PC-3 (cell line): ENCODE measurements at regions not wholly inside any gene's neighbourhood (a gene's known extent, or its start where the extent isn't known, plus 50 kb on each side); places are given as distances from the start of the nearest gene placed in this dataset.

Source experiments
- ATAC-seq: fragments of 200-7000 bp; cut with Tn5 transposase; 2 replicates; pipeline ENCODE4 v1.9.1; 2020; ENCODE audit warnings: mild to moderate bottlenecking, moderate library complexity
- BruUV-seq: library from RNA; stranded (reverse); fragments of 400-500 nt; replicated peaks from 2 replicates; lab custom pipeline; 2021; lab: Mats Ljungman, UMichigan
- CTCF ChIA-PET: fragments of 300-600 bp; sonication (Branson Sonifier 250); formaldehyde crosslinking; loops from one replicate; lab custom pipeline; 2022; ENCODE audit warnings: antibody characterized with exemption; lab: Charles Lee
- POLR2A ChIA-PET: fragments of 300-600 bp; sonication (Branson Sonifier 250); formaldehyde crosslinking; loops from one replicate; lab custom pipeline; 2022; ENCODE audit warnings: antibody characterized with exemption; ENCODE audit not compliant: unreplicated experiment; lab: Charles Lee
- DNase-seq: peaks from one replicate; pipeline ENCODE4 v3.0.0-alpha.2; 2015
- H2AFZ ChIP-seq: fragments of 300-600 bp; sonication (generic); 2 replicates; pipeline ENCODE4 v1.6.0; 2016; ENCODE audit warnings: antibody characterized with exemption, low read length
- H3F3A ChIP-seq: fragments of 300-600 bp; sonication (generic); one replicate; pipeline ENCODE4 v1.6.0; 2017; ENCODE audit warnings: antibody characterized with exemption, low read length, control low read depth, mild to moderate bottlenecking; ENCODE audit not compliant: unreplicated experiment
- H3K27ac ChIP-seq: fragments of 300-600 bp; sonication (generic); 2 replicates; pipeline ENCODE4 v1.5.1; 2016; ENCODE audit warnings: mild to moderate bottlenecking, low read length
- H3K27me3 ChIP-seq: fragments of 300-600 bp; sonication (generic); 2 replicates; pipeline ENCODE4 v1.6.1; 2016; ENCODE audit warnings: low read length, mixed read lengths
- H3K36me3 ChIP-seq: fragments of 300-600 bp; sonication (generic); 2 replicates; pipeline ENCODE4 v1.6.1; 2016; ENCODE audit warnings: low read depth, mixed run types, low read length, mixed read lengths
- H3K4me1 ChIP-seq: fragments of 300-600 bp; sonication (generic); 2 replicates; pipeline ENCODE4 v1.5.1; 2016; ENCODE audit warnings: low read length; ENCODE audit not compliant: insufficient read depth
- H3K4me2 ChIP-seq: fragments of 300-600 bp; sonication (generic); 2 replicates; pipeline ENCODE4 v1.6.0; 2016; ENCODE audit warnings: low read length
- H3K4me3 ChIP-seq: fragments of 300-600 bp; sonication (generic); 2 replicates; pipeline ENCODE4 v1.5.1; 2016; ENCODE audit warnings: mild to moderate bottlenecking, low read length, mixed read lengths
- H3K79me2 ChIP-seq: fragments of 300-600 bp; sonication (generic); 2 replicates; pipeline ENCODE4 v1.6.1; 2017; ENCODE audit warnings: low read length, mixed read lengths
- H3K9ac ChIP-seq: fragments of 300-600 bp; sonication (generic); 2 replicates; pipeline ENCODE4 v1.6.0; 2016; ENCODE audit warnings: mild to moderate bottlenecking, low read length
- H3K9me2 ChIP-seq: fragments of 300-600 bp; sonication (generic); replicated peaks from 2 replicates; pipeline ENCODE4 v1.6.1; 2016; ENCODE audit warnings: mixed run types, low read length, mixed read lengths
- H3K9me3 ChIP-seq: fragments of 300-600 bp; sonication (generic); 2 replicates; pipeline ENCODE4 v1.6.1; 2016; ENCODE audit warnings: low read length, mixed read lengths
- H4K20me1 ChIP-seq: fragments of 300-600 bp; sonication (generic); 2 replicates; pipeline ENCODE4 v1.6.1; 2016; ENCODE audit warnings: low read length, mixed read lengths
- CTCF ChIP-seq: fragments of 300-600 bp; sonication (generic); conservative IDR thresholded peaks from 2 replicates; pipeline ENCODE4 v1.5.1; 2017; ENCODE audit warnings: antibody characterized with exemption, low read depth, mild to moderate bottlenecking, low read length
- EZH2 ChIP-seq: fragments of 300-600 bp; sonication (generic); IDR thresholded peaks from one replicate; pipeline ENCODE4 v1.6.1; 2017; ENCODE audit warnings: antibody characterized with exemption, mild to moderate bottlenecking, low read length; ENCODE audit not compliant: unreplicated experiment
- EZH2phosphoT487 ChIP-seq: fragments of 300-600 bp; sonication (generic); IDR thresholded peaks from 2 replicates; pipeline ENCODE4 v1.6.1; 2018; ENCODE audit warnings: mild to moderate bottlenecking, antibody characterized with exemption, low read length, borderline replicate concordance
- intact Hi-C: fragments of 100-400 bp; cut with micrococcal nuclease; formaldehyde crosslinking; loops from 2 replicates; pipeline ENCODE4 v1.9.0; 2023

- ATAC-seq (peak; percentile 87), DNase-seq (peak; percentile 80)
- Histone ChIP-seq H4K20me1 (no peaks in the 10 kb centered on the region), H3F3A (no peaks in the 10 kb centered on the region), H2AFZ (0 out of 2 replicates have a peak overlapping the region, but pooled peaks have one; percentile 29), H3K9me3 (no peaks in the 10 kb centered on the region), H3K4me1 (peaks cover 8% of the 10 kb centered on the region), H3K9ac (no peak overlapping the region), H3K27ac (no peak overlapping the region), H3K36me3 (no peaks in the 10 kb centered on the region), H3K79me2 (no peaks in the 10 kb centered on the region), H3K27me3 (0 out of 2 replicates have a peak, but pooled peaks cover 4% of the 10 kb centered on the region), H3K4me3 (no peak overlapping the region), H3K9me2 (no peaks in the 10 kb centered on the region), H3K4me2 (peak overlapping the region; percentile 52)
- BruUV-seq: no TSS peak
- CTCF ChIA-PET: no interaction called here
- TF ChIP-seq EZH2 (no peak), CTCF (no peak), EZH2phosphoT487 (no peak)
- POLR2A ChIA-PET: no interaction called here
- intact Hi-C loops: no loop called here
Measured at GRCh38 chr3:115341208-115341607, 194.1 kb upstream of the ZBTB20 start.

GRCh38 chr3:115347737-115348136 is 200.6 kb upstream of the ZBTB20 start:
- Histone ChIP-seq H3K4me1 (no peaks in the 10 kb centered on the region), H4K20me1 (no peaks in the 10 kb centered on the region), H3K9me3 (no peaks in the 10 kb centered on the region), H2AFZ (no peak overlapping the region), H3K79me2 (no peaks in the 10 kb centered on the region), H3K9ac (no peak overlapping the region), H3F3A (no peaks in the 10 kb centered on the region), H3K27ac (no peak overlapping the region), H3K36me3 (no peaks in the 10 kb centered on the region), H3K4me3 (no peak overlapping the region), H3K27me3 (0 out of 2 replicates have a peak, but pooled peaks cover 4% of the 10 kb centered on the region), H3K9me2 (no peaks in the 10 kb centered on the region), H3K4me2 (no peak overlapping the region)
- intact Hi-C loops: no loop called here
- DNase-seq (no peak), ATAC-seq (no peak)
- TF ChIP-seq EZH2phosphoT487: no peak
- no peak for TF ChIP-seq CTCF
- no peak for TF ChIP-seq EZH2
- BruUV-seq: no TSS peak
- CTCF ChIA-PET: no interaction called here
- POLR2A ChIA-PET: no interaction called here

- intact Hi-C loops: no loop called here
- Histone ChIP-seq H3K27ac (no peak overlapping the region), H3K4me2 (no peak overlapping the region), H3K79me2 (no peaks in the 10 kb centered on the region), H3K4me1 (no peaks in the 10 kb centered on the region), H2AFZ (no peak overlapping the region), H3K4me3 (no peak overlapping the region), H3K36me3 (no peaks in the 10 kb centered on the region), H3K27me3 (0 out of 2 replicates have a peak, but pooled peaks cover 4% of the 10 kb centered on the region), H4K20me1 (no peaks in the 10 kb centered on the region), H3F3A (no peaks in the 10 kb centered on the region), H3K9me3 (no peaks in the 10 kb centered on the region), H3K9ac (no peak overlapping the region), H3K9me2 (no peaks in the 10 kb centered on the region)
- no peak for TF ChIP-seq CTCF
- no peak for TF ChIP-seq EZH2
- no peak for TF ChIP-seq EZH2phosphoT487
- CTCF ChIA-PET: no interaction called here
- DNase-seq: no peak
- ATAC-seq: no peak
- POLR2A ChIA-PET: no interaction called here
- no TSS peak for BruUV-seq
Measured at GRCh38 chr3:115348412-115348811, 201.3 kb upstream of the ZBTB20 start.
